ENCODE measurements at regions not wholly inside any gene's neighbourhood (a gene's known extent, or its start where the extent isn't known, plus 50 kb on each side); places are given as distances from the start of the nearest gene placed in this dataset.

DNA sequence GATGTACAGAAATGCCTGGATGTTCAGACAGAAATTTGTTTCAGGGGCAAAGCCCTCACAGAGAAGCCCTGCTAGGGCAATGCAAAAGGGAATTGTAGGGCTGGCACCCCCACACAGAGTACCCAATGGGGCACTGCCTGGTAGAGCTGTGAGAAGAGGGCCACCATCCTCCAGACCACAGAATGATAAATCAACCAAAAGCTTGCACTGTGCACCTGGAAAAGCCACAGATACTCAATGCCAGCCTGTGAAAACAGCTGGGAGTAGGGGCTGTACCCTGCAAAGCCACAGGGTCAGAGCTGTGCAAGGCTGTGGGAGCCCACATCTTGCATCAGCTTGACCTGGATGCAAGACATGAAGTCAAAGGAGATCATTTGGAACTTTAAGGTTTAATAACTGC is 477.9 kb upstream of the NECTIN3 start:
- TF ChIP-seq, protein P1, sequence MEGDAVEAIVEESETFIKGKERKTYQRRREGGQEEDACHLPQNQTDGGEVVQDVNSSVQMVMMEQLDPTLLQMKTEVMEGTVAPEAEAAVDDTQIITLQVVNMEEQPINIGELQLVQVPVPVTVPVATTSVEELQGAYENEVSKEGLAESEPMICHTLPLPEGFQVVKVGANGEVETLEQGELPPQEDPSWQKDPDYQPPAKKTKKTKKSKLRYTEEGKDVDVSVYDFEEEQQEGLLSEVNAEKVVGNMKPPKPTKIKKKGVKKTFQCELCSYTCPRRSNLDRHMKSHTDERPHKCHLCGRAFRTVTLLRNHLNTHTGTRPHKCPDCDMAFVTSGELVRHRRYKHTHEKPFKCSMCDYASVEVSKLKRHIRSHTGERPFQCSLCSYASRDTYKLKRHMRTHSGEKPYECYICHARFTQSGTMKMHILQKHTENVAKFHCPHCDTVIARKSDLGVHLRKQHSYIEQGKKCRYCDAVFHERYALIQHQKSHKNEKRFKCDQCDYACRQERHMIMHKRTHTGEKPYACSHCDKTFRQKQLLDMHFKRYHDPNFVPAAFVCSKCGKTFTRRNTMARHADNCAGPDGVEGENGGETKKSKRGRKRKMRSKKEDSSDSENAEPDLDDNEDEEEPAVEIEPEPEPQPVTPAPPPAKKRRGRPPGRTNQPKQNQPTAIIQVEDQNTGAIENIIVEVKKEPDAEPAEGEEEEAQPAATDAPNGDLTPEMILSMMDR (IDR thresholded peaks at IDR 0.05; ENCODE audit: low read depth, low read length, missing control alignments): no peak
- no peak for DNase-seq (ENCODE audit: low read depth)
- no peak overlapping the region for H3K4me3 ChIP-seq (ENCODE audit: low read depth, low read length)
- in situ Hi-C loops (cut with HindIII; ENCODE audit: low sequenced_read_pairs): no loop called here

DNA sequence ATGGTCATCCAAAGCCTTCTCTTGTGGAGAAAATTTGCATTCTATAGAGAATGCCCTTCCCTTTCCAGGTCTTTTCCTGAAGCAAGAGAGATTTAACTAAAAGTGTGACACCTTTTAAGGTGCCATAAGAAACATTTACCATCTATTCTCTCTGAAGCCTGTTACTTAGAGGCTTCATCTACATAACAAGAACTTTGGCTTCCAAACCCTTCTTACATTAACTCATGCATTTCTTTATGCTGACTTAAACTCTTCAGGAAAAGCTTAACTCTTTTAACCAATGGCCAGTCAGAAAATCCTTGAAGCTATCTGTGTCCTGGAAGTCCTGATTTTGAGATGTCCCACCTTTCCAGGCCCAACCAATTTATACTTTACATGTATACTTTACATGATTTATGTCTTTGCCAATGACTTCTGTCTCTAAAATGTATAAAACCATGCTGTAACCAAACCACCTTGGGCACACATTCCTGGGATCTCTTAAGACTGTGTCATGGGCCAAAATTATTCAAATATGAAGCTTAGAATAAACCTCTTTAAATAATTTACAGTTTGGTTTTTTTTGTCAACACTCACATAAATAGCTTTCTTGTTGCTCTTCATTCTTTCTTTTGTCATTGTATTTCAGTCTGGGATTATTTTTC is 472.6 kb upstream of the NECTIN3 start:
- TF ChIP-seq, protein P1 (IDR thresholded peaks at IDR 0.05; ENCODE audit: low read depth, low read length, missing control alignments): no peak
- DNase-seq (ENCODE audit: low read depth): no peak
- H3K4me3 ChIP-seq (ENCODE audit: low read depth, low read length): no peak overlapping the region
- in situ Hi-C loops (cut with HindIII; ENCODE audit: low sequenced_read_pairs): no loop called here

DNA sequence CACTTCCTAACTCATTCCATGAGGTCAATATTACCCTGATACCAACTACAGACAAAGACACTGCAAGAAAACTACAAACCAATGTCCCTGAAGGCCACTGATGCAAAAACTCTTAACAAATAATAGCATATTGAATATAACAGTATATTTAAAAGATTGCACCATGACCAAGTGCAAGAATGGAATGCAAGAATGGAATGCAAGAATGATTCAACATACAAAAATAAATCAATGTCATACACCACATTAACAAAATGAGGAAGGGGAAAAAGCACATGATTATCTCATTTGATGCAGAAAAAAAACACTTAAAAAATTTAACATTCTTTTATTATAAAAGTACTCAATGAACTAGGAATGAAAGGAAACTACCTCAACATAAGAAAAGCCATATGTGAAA is 463.1 kb upstream of the NECTIN3 start:
- in situ Hi-C loops (cut with HindIII; ENCODE audit: low sequenced_read_pairs): no loop called here
- no peak overlapping the region for H3K4me3 ChIP-seq (ENCODE audit: low read depth, low read length)
- DNase-seq (ENCODE audit: low read depth): no peak
- TF ChIP-seq, protein P1 (IDR thresholded peaks at IDR 0.05; ENCODE audit: low read depth, low read length, missing control alignments): no peak

DNA sequence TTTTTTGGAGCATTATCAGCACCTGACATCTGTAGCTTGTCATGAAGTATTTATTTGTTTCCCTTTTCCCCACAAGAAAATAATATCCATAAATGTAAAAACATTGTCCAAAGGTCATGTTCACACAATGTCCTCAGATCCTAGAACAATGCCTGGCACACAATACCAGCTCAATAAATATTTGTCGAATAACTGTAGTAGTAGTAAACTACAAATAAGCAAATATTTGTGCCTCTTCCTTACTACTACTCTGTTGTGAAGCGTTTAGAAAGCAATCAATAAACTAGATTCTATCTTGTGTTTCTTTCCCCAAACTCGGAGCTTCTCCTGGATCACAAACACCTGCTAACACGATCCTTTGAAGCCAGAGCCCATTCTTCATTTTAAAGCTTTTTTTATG is 459.6 kb upstream of the NECTIN3 start:
- H3K4me3 ChIP-seq (ENCODE audit: low read depth, low read length): no peak overlapping the region
- DNase-seq (ENCODE audit: low read depth): no peak
- in situ Hi-C loops (cut with HindIII; ENCODE audit: low sequenced_read_pairs): no loop called here
- TF ChIP-seq, protein P1 (IDR thresholded peaks at IDR 0.05; ENCODE audit: low read depth, low read length, missing control alignments): no peak

DNA sequence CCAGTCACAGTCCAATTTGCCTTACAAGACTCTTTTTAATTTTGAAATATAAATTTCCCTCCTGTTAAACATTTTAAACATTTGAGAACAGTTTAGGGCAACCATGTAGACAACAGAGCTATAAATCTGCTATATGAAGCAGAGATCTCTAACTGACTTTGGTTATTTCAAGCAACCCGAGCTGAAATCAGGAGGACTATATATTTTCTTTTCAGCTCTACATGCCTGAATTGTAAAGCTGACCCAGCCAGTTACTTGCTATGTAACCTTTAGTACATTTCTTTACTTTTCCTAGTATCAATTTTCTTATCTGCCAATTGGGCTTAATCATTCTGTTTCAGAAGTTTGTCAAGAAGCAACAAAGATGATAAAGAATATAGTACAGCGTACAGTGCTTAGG is 457.4 kb upstream of the NECTIN3 start:
- TF ChIP-seq, protein P1 (IDR thresholded peaks at IDR 0.05; ENCODE audit: low read depth, low read length, missing control alignments): no peak
- no peak overlapping the region for H3K4me3 ChIP-seq (ENCODE audit: low read depth, low read length)
- in situ Hi-C loops (cut with HindIII; ENCODE audit: low sequenced_read_pairs): no loop called here
- DNase-seq (ENCODE audit: low read depth): no peak

DNA sequence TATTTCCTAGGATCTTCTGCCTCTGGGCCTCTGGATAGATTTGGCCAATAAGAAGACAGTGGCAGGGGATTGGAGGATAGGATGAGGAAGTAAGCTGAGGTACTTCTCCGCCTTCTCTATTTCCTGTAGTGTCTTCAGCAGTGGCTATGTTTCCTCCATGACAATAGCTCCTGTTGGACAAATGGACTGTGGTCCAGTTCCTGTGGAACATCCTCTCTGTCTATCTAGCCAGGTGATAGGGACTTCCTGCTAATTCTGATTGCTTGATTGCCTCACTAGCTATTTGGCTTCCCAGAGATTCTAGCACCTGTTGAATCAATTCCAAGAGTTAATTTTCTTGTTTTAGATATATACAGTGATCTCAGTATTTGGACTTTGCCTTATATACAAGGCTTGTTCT is 456.2 kb upstream of the NECTIN3 start:
- no peak overlapping the region for H3K4me3 ChIP-seq (ENCODE audit: low read depth, low read length)
- TF ChIP-seq, protein P1 (IDR thresholded peaks at IDR 0.05; ENCODE audit: low read depth, low read length, missing control alignments): no peak
- no peak for DNase-seq (ENCODE audit: low read depth)
- in situ Hi-C loops (cut with HindIII; ENCODE audit: low sequenced_read_pairs): no loop called here

All from astrocyte of the cerebellum (primary cell).